A549 (cell line): ENCODE measurements at regions not wholly inside any gene's neighbourhood (a gene's known extent, or its start where the extent isn't known, plus 50 kb on each side); places are given as distances from the start of the nearest gene placed in this dataset.

ENCODE experiments used
- ATAC-seq, 2 experiments: fragments of 200-7000 bp in 1 of 2; fragments of >200 bp in 1 of 2; cut with Nextera tagmentation in 1 of 2; cut with Tn5 transposase in 1 of 2; 3 replicates each; pipeline versions ENCODE4 v1.8.0 to v1.9.1; 2018 to 2020; ENCODE audit warnings: mild to moderate bottlenecking in 1 of 2, moderate library complexity in 1 of 2
- CTCF ChIA-PET: fragments of 300-600 bp; sonication (Branson Sonifier 250); formaldehyde crosslinking; extraction: SDS; loops from one replicate; lab custom pipeline; 2021; ENCODE audit warnings: antibody characterized with exemption, inconsistent platforms; lab: Yijun Ruan, JAX
- POLR2A ChIA-PET: fragments of 350-600 bp; formaldehyde crosslinking; extraction: SDS; loops from one replicate; lab custom pipeline; 2021; ENCODE audit warnings: antibody characterized with exemption, inconsistent platforms; lab: Yijun Ruan, JAX
- DNase-seq, 2 experiments: peaks; one replicate each; pipeline versions ENCODE4 v3.0.0 to v3.0.0-alpha.2; 2011 to 2016; ENCODE audit warnings: low read depth in 1 of 2, low spot score in 1 of 2
- FAIRE-seq: peaks from 2 replicates; lab custom pipeline; 2011; peaks lifted over from hg19 to GRCh38; lab: Jason Lieb, UNC
- H3K27ac ChIP-seq, 2 experiments: fragments of >200 bp; sonication (Bioruptor Twin); formaldehyde crosslinking; 3 replicates each; pipeline ENCODE4 v1.5.1; 2016 to 2017
- H3K4me1 ChIP-seq: fragments of >200 bp; sonication (Bioruptor Twin); formaldehyde crosslinking; 3 replicates; pipeline ENCODE4 v1.6.1; 2016
- H3K4me2 ChIP-seq: fragments of >200 bp; sonication (Bioruptor Twin); formaldehyde crosslinking; 3 replicates; pipeline ENCODE4 v1.6.1; 2016
- H3K4me3 ChIP-seq: fragments of >200 bp; sonication (Bioruptor Twin); formaldehyde crosslinking; 3 replicates; pipeline ENCODE4 v1.5.1; 2016
- H3K9me3 ChIP-seq: fragments of >200 bp; sonication (Bioruptor Twin); formaldehyde crosslinking; 3 replicates; pipeline ENCODE4 v1.6.1; 2016
- CHD2 ChIP-seq: fragments of 150-350 bp; IDR thresholded peaks from 2 replicates; pipeline ENCODE4 v1.6.1; 2014; ENCODE audit warnings: low read length; ENCODE audit not compliant: partially characterized antibody
- EHF ChIP-seq: fragments of 250-450 bp; sonication (Bioruptor Pico); IDR thresholded peaks from 2 replicates; pipeline ENCODE4 v1.5.0; 2020; ENCODE audit warnings: mild to moderate bottlenecking
- ESRRA ChIP-seq: fragments of 150-350 bp; IDR thresholded peaks from 2 replicates; pipeline ENCODE4 v1.6.1; 2014; ENCODE audit warnings: mild to moderate bottlenecking, low read length, borderline replicate concordance
- GATA3 ChIP-seq: IDR thresholded peaks from 2 replicates; pipeline ENCODE4 v1.6.1; 2012; ENCODE audit warnings: borderline replicate concordance
- HEYL ChIP-seq: fragments of 250-450 bp; sonication (Bioruptor Pico); IDR thresholded peaks from 2 replicates; pipeline ENCODE4 v1.8.0; 2021; ENCODE audit warnings: mild to moderate bottlenecking, moderate library complexity
- HOXB13 ChIP-seq: fragments of 250-450 bp; sonication (Bioruptor Pico); IDR thresholded peaks from 2 replicates; pipeline ENCODE4 v1.5.0; 2020; ENCODE audit warnings: low read depth, mild to moderate bottlenecking, moderate library complexity
- HOXB5 ChIP-seq: fragments of 250-450 bp; sonication (Bioruptor Pico); IDR thresholded peaks from 2 replicates; pipeline ENCODE4 v1.5.0; 2020; ENCODE audit warnings: mild to moderate bottlenecking, moderate library complexity
- JUNB ChIP-seq: fragments of >200 bp; sonication (Bioruptor Twin); formaldehyde crosslinking; IDR thresholded peaks from 2 replicates; pipeline ENCODE4 v1.6.1; 2016
- KDM5A ChIP-seq: fragments of 200-600 bp; sonication (generic); IDR thresholded peaks from 2 replicates; pipeline ENCODE4 v1.6.1; 2016; ENCODE audit warnings: antibody characterized with exemption, mild to moderate bottlenecking
- MAZ ChIP-seq: fragments of 150-350 bp; IDR thresholded peaks from 2 replicates; pipeline ENCODE4 v1.6.1; 2014; ENCODE audit warnings: antibody characterized with exemption, low read depth, low read length, borderline replicate concordance
- MYC ChIP-seq: IDR thresholded peaks from 2 replicates; pipeline ENCODE4 v1.6.1; 2012; ENCODE audit warnings: mild to moderate bottlenecking, inconsistent platforms, low read length, improper control_type of control experiment, borderline replicate concordance
- NPAS2 ChIP-seq: fragments of 250-450 bp; sonication (Bioruptor Pico); IDR thresholded peaks from 2 replicates; pipeline ENCODE4 v1.8.0; 2022; ENCODE audit warnings: mild to moderate bottlenecking, moderate library complexity, borderline replicate concordance
- RAD21 ChIP-seq, 2 experiments: fragments of >200 bp in 1 of 2; sonication (Bioruptor Twin) in 1 of 2; formaldehyde crosslinking in 1 of 2; IDR thresholded peaks in 1 of 2; conservative IDR thresholded peaks in 1 of 2; 2 replicates in 1 of 2; 3 replicates in 1 of 2; pipeline ENCODE4 v1.6.1; 2012 to 2018; ENCODE audit warnings: inconsistent platforms in 1 of 2
- RNF2 ChIP-seq: fragments of 200-600 bp; sonication (generic); IDR thresholded peaks from 2 replicates; pipeline ENCODE4 v1.6.1; 2016; ENCODE audit warnings: low read depth, mild to moderate bottlenecking, antibody characterized with exemption, moderate library complexity, borderline replicate concordance
- SREBF2 ChIP-seq: fragments of 450-650 bp; IDR thresholded peaks from 2 replicates; pipeline ENCODE4 v1.6.1; 2014; ENCODE audit warnings: mild to moderate bottlenecking, moderate library complexity
- TFCP2L1 ChIP-seq: fragments of 250-450 bp; sonication (Bioruptor Pico); IDR thresholded peaks from 2 replicates; pipeline ENCODE4 v1.5.0; 2021; ENCODE audit warnings: mild to moderate bottlenecking
- ZSCAN20 ChIP-seq: fragments of 250-450 bp; sonication (Bioruptor Pico); IDR thresholded peaks from 2 replicates; pipeline ENCODE4 v1.8.0; 2022; ENCODE audit warnings: mild to moderate bottlenecking, moderate library complexity
- WGBS: methylation state at CpG from one replicate; pipeline ENCODE4 v1.1.6; 2017; ENCODE audit errors: missing lambda C conversion rate; 5-methylcytosine and 5-hydroxymethylcytosine counted together
- TF ChIP-seq, protein P1 (sequence below): fragments of 150-350 bp; IDR thresholded peaks from 2 replicates; pipeline ENCODE4 v1.6.1; 2014; ENCODE audit warnings: low read depth, mild to moderate bottlenecking, low read length
- TF ChIP-seq, protein P2 (sequence below): IDR thresholded peaks from 2 replicates; pipeline ENCODE4 v1.6.1; 2012
- TF ChIP-seq, protein P3 (sequence below): fragments of 250-450 bp; sonication (Bioruptor Pico); IDR thresholded peaks from 2 replicates; pipeline ENCODE4 v1.5.0; 2020; ENCODE audit warnings: low read depth, mild to moderate bottlenecking, moderate library complexity
- TF ChIP-seq, protein P4 (sequence below): fragments of >200 bp; sonication (Bioruptor Twin); formaldehyde crosslinking; IDR thresholded peaks from 2 replicates; pipeline ENCODE4 v1.6.1; 2016
- TF ChIP-seq, protein P5 (sequence below): fragments of 250-450 bp; sonication (Bioruptor Pico); IDR thresholded peaks from 2 replicates; pipeline ENCODE4 v1.5.0; 2021; ENCODE audit warnings: mild to moderate bottlenecking, moderate library complexity, borderline replicate concordance
- TF ChIP-seq, protein P6 (sequence below): fragments of >200 bp; sonication (Bioruptor Twin); formaldehyde crosslinking; IDR thresholded peaks from 3 replicates; pipeline ENCODE4 v1.6.1; 2016

DNA sequence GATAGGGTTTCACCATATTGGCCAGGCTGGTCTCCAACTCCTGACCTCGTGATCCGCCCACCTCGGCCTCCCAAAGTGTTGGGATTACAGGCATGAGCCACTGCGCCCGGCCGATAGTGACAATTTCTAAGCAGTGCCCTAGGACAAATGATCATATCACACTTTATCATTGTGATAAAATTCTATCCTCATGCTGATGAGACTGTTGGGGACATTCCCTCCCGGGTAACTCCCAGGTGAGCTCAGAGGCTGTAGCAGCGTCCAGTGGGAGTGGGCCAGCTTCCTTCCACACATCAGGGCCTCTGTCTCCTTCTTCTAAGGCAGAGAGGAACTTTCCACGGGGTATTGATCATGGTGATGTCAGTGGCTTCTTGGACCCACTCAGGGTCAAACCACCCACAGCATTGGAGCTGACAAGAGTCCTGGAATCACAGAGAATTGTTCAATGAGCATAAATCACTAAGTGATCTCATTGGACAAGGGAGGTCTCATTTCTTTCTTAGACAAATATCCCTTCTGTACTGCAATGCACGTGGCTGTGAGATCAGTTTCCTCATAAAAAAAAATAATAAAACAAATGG is 256.1 kb downstream of the KLF6 start:
- no peak overlapping the region for H3K4me2 ChIP-seq
- peaks cover 35% of the 10 kb centered on the region for H3K4me1 ChIP-seq
- TF ChIP-seq TFCP2L1 (CRISPR knock-in tag) (no peak), RNF2 (no peak), KDM5A (no peak), GATA3 (no peak), MAZ (no peak), MYC (no peak), JUNB (no peak), NPAS2 (no peak), HEYL (CRISPR knock-in tag) (no peak), SREBF2 (no peak), HOXB13 (CRISPR knock-in tag) (no peak), RAD21 (conservative IDR thresholded peaks at IDR 0.05 in 1 of 2, IDR thresholded peaks at IDR 0.05 in 1 of 2) (no peak), ZSCAN20 (CRISPR knock-in tag) (no peak)
- TF ChIP-seq, protein P1, sequence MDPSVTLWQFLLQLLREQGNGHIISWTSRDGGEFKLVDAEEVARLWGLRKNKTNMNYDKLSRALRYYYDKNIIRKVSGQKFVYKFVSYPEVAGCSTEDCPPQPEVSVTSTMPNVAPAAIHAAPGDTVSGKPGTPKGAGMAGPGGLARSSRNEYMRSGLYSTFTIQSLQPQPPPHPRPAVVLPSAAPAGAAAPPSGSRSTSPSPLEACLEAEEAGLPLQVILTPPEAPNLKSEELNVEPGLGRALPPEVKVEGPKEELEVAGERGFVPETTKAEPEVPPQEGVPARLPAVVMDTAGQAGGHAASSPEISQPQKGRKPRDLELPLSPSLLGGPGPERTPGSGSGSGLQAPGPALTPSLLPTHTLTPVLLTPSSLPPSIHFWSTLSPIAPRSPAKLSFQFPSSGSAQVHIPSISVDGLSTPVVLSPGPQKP, result no peak
- TF ChIP-seq, protein P2, sequence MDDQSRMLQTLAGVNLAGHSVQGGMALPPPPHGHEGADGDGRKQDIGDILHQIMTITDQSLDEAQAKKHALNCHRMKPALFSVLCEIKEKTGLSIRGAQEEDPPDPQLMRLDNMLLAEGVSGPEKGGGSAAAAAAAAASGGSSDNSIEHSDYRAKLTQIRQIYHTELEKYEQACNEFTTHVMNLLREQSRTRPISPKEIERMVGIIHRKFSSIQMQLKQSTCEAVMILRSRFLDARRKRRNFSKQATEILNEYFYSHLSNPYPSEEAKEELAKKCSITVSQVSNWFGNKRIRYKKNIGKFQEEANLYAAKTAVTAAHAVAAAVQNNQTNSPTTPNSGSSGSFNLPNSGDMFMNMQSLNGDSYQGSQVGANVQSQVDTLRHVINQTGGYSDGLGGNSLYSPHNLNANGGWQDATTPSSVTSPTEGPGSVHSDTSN, result no peak
- TF ChIP-seq, protein P3, sequence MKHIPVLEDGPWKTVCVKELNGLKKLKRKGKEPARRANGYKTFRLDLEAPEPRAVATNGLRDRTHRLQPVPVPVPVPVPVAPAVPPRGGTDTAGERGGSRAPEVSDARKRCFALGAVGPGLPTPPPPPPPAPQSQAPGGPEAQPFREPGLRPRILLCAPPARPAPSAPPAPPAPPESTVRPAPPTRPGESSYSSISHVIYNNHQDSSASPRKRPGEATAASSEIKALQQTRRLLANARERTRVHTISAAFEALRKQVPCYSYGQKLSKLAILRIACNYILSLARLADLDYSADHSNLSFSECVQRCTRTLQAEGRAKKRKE (CRISPR knock-in tag), result no peak
- H3K4me3 ChIP-seq, result no peak overlapping the region
- H3K9me3 ChIP-seq, result no peaks in the 10 kb centered on the region
- DNase-seq (no peak), ATAC-seq (no peak), FAIRE-seq (no peak)
- WGBS, result 76% methylated on average over 10 of the region's 10 CpGs
- CTCF ChIA-PET, result interaction anchor here (0.7 to 1.4 kb wide), 2 partner anchors 11 to 17 kb away, joined by 3 read pairs; no protein-coding TSS in a partner anchor
- H3K27ac ChIP-seq, result no peak overlapping the region
- POLR2A ChIA-PET, result no interaction called here

DNA sequence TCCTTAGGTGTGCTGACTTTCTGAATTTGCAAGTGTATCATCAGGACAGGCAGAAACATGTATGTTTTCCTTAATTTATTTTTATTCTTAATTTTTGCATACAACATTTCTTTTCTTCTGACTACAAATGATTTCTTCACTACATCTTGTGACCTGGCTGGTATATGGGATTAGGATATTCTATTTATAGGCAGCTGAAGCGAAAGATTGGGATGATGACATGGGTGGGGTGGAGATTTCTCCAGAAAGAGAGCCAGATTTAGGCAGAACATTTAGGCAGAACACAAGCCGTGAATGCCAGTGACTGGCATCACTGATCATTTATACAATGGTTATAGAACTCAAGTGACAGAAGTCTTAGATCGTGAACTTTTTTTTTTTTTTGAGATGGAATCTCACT is 256.7 kb downstream of the KLF6 start:
- H3K27ac ChIP-seq, result no peak overlapping the region
- H3K9me3 ChIP-seq, result no peaks in the 10 kb centered on the region
- FAIRE-seq (no peak), ATAC-seq (no peak), DNase-seq (no peak)
- no peak overlapping the region for H3K4me2 ChIP-seq
- WGBS, result 90% methylated on average over 3 of the region's 3 CpGs
- H3K4me3 ChIP-seq, result no peak overlapping the region
- POLR2A ChIA-PET, result no interaction called here
- CTCF ChIA-PET, result interaction anchor here (0.7 kb wide), 1 partner anchor 16 kb away, joined by 3 read pairs; no protein-coding TSS in a partner anchor
- peaks cover 30% of the 10 kb centered on the region for H3K4me1 ChIP-seq
- TF ChIP-seq, protein P3 (CRISPR knock-in tag), result no peak
- TF ChIP-seq, protein P1, result no peak
- TF ChIP-seq CHD2, result no peak
- TF ChIP-seq, protein P4, sequence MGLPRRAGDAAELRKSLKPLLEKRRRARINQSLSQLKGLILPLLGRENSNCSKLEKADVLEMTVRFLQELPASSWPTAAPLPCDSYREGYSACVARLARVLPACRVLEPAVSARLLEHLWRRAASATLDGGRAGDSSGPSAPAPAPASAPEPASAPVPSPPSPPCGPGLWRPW, result no peak
- TF ChIP-seq HOXB5 (CRISPR knock-in tag), result no peak
- TF ChIP-seq EHF (CRISPR knock-in tag), result no peak
- TF ChIP-seq MYC, result no peak
- TF ChIP-seq ESRRA, result no peak
- TF ChIP-seq, protein P5, sequence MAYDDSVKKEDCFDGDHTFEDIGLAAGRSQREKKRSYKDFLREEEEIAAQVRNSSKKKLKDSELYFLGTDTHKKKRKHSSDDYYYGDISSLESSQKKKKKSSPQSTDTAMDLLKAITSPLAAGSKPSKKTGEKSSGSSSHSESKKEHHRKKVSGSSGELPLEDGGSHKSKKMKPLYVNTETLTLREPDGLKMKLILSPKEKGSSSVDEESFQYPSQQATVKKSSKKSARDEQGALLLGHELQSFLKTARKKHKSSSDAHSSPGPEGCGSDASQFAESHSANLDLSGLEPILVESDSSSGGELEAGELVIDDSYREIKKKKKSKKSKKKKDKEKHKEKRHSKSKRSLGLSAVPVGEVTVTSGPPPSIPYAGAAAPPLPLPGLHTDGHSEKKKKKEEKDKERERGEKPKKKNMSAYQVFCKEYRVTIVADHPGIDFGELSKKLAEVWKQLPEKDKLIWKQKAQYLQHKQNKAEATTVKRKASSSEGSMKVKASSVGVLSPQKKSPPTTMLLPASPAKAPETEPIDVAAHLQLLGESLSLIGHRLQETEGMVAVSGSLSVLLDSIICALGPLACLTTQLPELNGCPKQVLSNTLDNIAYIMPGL (CRISPR knock-in tag), result no peak
- TF ChIP-seq, protein P6, sequence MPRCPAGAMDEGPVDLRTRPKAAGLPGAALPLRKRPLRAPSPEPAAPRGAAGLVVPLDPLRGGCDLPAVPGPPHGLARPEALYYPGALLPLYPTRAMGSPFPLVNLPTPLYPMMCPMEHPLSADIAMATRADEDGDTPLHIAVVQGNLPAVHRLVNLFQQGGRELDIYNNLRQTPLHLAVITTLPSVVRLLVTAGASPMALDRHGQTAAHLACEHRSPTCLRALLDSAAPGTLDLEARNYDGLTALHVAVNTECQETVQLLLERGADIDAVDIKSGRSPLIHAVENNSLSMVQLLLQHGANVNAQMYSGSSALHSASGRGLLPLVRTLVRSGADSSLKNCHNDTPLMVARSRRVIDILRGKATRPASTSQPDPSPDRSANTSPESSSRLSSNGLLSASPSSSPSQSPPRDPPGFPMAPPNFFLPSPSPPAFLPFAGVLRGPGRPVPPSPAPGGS, result no peak
